ENCODE measurements at regions not wholly inside any gene's neighbourhood (a gene's known extent, or its start where the extent isn't known, plus 50 kb on each side); places are given as distances from the start of the nearest gene placed in this dataset.

- Histone ChIP-seq H3K4me1 (ENCODE audit: control insufficient read depth, insufficient read depth, low read length, unreplicated experiment) (no peaks in the 10 kb centered on the region), H3K36me3 (ENCODE audit: insufficient read depth, low read length) (no peaks in the 10 kb centered on the region), H3K4me3 (ENCODE audit: low read depth, low read length) (no peak overlapping the region), H3K27ac (ENCODE audit: low read depth, low read length) (no peak overlapping the region), H2AFZ (ENCODE audit: low read length, unreplicated experiment) (no peak overlapping the region), H3K27me3 (ENCODE audit: insufficient read depth, low read length) (peaks cover 6% of the 10 kb centered on the region), H3K79me2 (ENCODE audit: control insufficient read depth, insufficient read depth, low read length, unreplicated experiment) (no peaks in the 10 kb centered on the region)
Observed at GRCh38 chr1:229952670-229953520, 114.1 kb upstream of the GALNT2 start.

DNA sequence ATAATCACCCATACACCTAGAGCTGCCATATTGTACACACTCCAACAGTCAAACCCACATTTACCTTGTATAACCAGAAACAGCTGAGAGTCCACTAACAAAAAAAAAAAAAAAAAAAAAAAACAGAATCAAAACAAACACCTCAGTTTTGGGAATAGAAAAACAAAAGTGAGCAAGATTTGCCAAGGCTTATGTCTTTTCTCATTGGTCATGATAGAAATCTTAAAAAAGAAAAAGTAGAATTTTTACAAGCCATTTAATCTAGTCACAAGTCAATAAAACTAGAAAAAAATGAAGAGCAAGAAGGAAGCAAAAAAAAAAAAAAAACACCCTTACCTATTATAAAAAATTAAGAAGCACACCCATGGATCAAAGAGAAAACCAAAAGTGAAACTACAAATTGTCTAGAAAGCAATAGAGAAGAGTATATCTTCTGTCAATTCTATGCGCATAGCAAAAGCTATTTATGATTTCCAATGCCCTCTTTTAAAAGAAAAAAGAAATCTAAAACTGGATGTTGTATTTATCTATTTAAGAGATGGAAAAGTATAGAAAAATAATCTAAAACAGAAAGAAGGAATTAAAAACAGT is 113.2 kb upstream of the GALNT2 start:
- H3K4me3 ChIP-seq (ENCODE audit: low read depth, low read length) = no peak overlapping the region
- H3K27me3 ChIP-seq (ENCODE audit: insufficient read depth, low read length) = peaks cover 5% of the 10 kb centered on the region
- H3K4me1 ChIP-seq (ENCODE audit: control insufficient read depth, insufficient read depth, low read length, unreplicated experiment) = no peaks in the 10 kb centered on the region
- no peak overlapping the region for H3K27ac ChIP-seq (ENCODE audit: low read depth, low read length)
- no peaks in the 10 kb centered on the region for H3K36me3 ChIP-seq (ENCODE audit: insufficient read depth, low read length)
- H2AFZ ChIP-seq (ENCODE audit: low read length, unreplicated experiment) = no peak overlapping the region
- H3K79me2 ChIP-seq (ENCODE audit: control insufficient read depth, insufficient read depth, low read length, unreplicated experiment) = no peaks in the 10 kb centered on the region

GRCh38 chr1:229964281-229964680 is 102.8 kb upstream of the GALNT2 start:
- Histone ChIP-seq H3K79me2 (ENCODE audit: control insufficient read depth, insufficient read depth, low read length, unreplicated experiment) (no peaks in the 10 kb centered on the region), H2AFZ (ENCODE audit: low read length, unreplicated experiment) (no peak overlapping the region), H3K27ac (ENCODE audit: low read depth, low read length) (no peak overlapping the region), H3K4me1 (ENCODE audit: control insufficient read depth, insufficient read depth, low read length, unreplicated experiment) (no peaks in the 10 kb centered on the region), H3K36me3 (ENCODE audit: insufficient read depth, low read length) (no peaks in the 10 kb centered on the region), H3K4me3 (ENCODE audit: low read depth, low read length) (no peak overlapping the region), H3K27me3 (ENCODE audit: insufficient read depth, low read length) (peaks cover 64% of the 10 kb centered on the region)

- no peaks in the 10 kb centered on the region for H3K36me3 ChIP-seq (ENCODE audit: insufficient read depth, low read length)
- H3K27ac ChIP-seq (ENCODE audit: low read depth, low read length) = no peak overlapping the region
- H3K79me2 ChIP-seq (ENCODE audit: control insufficient read depth, insufficient read depth, low read length, unreplicated experiment) = no peaks in the 10 kb centered on the region
- H2AFZ ChIP-seq (ENCODE audit: low read length, unreplicated experiment) = no peak overlapping the region
- no peaks in the 10 kb centered on the region for H3K4me1 ChIP-seq (ENCODE audit: control insufficient read depth, insufficient read depth, low read length, unreplicated experiment)
- H3K4me3 ChIP-seq (ENCODE audit: low read depth, low read length) = no peak overlapping the region
- H3K27me3 ChIP-seq (ENCODE audit: insufficient read depth, low read length) = peaks cover 28% of the 10 kb centered on the region
Observed at GRCh38 chr1:229970714-229971113, 96.3 kb upstream of the GALNT2 start.

DNA sequence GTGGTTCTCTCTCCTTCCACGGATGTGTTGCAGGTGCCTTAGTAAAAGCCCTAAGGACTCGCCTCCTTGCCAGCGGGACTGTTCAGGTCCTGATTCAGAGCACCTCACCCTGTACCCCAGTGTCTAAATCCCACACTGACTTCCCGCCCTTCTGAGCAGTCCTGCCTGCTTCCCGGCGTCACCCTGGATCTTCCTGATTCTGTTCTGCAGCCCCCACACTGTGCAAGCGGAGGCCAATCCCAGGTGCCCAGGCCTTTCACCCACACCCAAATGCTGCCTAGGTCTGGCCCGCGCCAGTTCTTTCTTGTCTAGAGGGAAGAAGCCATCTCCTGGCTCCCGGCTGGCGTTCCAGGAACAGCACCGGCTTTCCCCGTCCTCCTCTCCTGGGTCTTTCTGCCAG is 95.9 kb upstream of the GALNT2 start:
- H2AFZ ChIP-seq (ENCODE audit: low read length, unreplicated experiment) = no peak overlapping the region

GRCh38 chr1:229972600-229973296 is 94.3 kb upstream of the GALNT2 start:
- H3K27me3 ChIP-seq (ENCODE audit: insufficient read depth, low read length) = peaks cover 25% of the 10 kb centered on the region
- H3K36me3 ChIP-seq (ENCODE audit: insufficient read depth, low read length) = no peaks in the 10 kb centered on the region
- no peak overlapping the region for H3K4me3 ChIP-seq (ENCODE audit: low read depth, low read length)
- no peak overlapping the region for H3K27ac ChIP-seq (ENCODE audit: low read depth, low read length)
- H2AFZ ChIP-seq (ENCODE audit: low read length, unreplicated experiment) = no peak overlapping the region
- no peaks in the 10 kb centered on the region for H3K4me1 ChIP-seq (ENCODE audit: control insufficient read depth, insufficient read depth, low read length, unreplicated experiment)
- no peaks in the 10 kb centered on the region for H3K79me2 ChIP-seq (ENCODE audit: control insufficient read depth, insufficient read depth, low read length, unreplicated experiment)

More for the DNA sequence above, 95.9 kb upstream of the GALNT2 start:
- H3K79me2 ChIP-seq (ENCODE audit: control insufficient read depth, insufficient read depth, low read length, unreplicated experiment) = no peaks in the 10 kb centered on the region
- no peaks in the 10 kb centered on the region for H3K36me3 ChIP-seq (ENCODE audit: insufficient read depth, low read length)
- H3K4me1 ChIP-seq (ENCODE audit: control insufficient read depth, insufficient read depth, low read length, unreplicated experiment) = no peaks in the 10 kb centered on the region
- H3K27me3 ChIP-seq (ENCODE audit: insufficient read depth, low read length) = peaks cover 27% of the 10 kb centered on the region
- no peak overlapping the region for H3K27ac ChIP-seq (ENCODE audit: low read depth, low read length)
- H3K4me3 ChIP-seq (ENCODE audit: low read depth, low read length) = no peak overlapping the region

DNA sequence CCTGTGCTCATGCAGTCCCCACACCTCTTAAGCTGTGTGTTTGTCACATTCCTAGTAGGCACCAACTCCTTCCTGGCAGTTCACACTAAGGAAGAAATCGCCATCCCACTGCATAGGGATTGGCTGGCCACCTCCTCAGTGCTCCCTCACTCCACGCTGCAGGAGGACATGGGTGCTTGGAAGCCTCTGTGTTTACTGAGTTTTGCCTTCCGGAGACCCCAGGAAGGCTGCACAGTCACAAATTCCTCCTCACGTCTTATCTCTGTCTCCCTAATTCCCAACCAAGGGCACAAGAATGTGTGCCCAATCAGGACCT is 93.8 kb upstream of the GALNT2 start:
- H3K4me1 ChIP-seq (ENCODE audit: control insufficient read depth, insufficient read depth, low read length, unreplicated experiment) = no peaks in the 10 kb centered on the region
- H3K79me2 ChIP-seq (ENCODE audit: control insufficient read depth, insufficient read depth, low read length, unreplicated experiment) = no peaks in the 10 kb centered on the region
- peaks cover 21% of the 10 kb centered on the region for H3K27me3 ChIP-seq (ENCODE audit: insufficient read depth, low read length)
- no peak overlapping the region for H2AFZ ChIP-seq (ENCODE audit: low read length, unreplicated experiment)
- H3K27ac ChIP-seq (ENCODE audit: low read depth, low read length) = no peak overlapping the region
- no peaks in the 10 kb centered on the region for H3K36me3 ChIP-seq (ENCODE audit: insufficient read depth, low read length)
- H3K4me3 ChIP-seq (ENCODE audit: low read depth, low read length) = no peak overlapping the region

DNA sequence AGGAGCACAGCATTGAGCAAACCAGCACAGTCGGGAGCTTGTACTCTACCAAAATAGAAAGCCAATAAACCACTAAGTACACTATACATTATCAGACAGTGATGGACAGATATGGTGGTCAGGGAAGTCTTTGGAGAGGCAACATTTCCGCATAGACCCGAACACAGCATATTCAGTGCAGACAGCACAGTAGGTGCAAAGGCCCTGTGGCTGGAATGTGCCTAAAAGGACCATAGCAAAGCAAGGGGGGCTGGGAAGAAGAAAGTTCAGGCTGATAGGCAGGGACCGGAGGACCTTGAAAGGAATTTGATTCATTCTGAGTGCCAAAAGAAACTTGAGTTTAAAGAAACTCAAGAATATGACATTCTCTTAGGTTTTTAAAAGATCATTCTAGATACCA is 92.0 kb upstream of the GALNT2 start:
- Histone ChIP-seq H3K27ac (ENCODE audit: low read depth, low read length) (no peak overlapping the region), H3K27me3 (ENCODE audit: insufficient read depth, low read length) (peaks cover 27% of the 10 kb centered on the region), H3K4me1 (ENCODE audit: control insufficient read depth, insufficient read depth, low read length, unreplicated experiment) (no peaks in the 10 kb centered on the region), H3K36me3 (ENCODE audit: insufficient read depth, low read length) (no peaks in the 10 kb centered on the region), H2AFZ (ENCODE audit: low read length, unreplicated experiment) (no peak overlapping the region), H3K79me2 (ENCODE audit: control insufficient read depth, insufficient read depth, low read length, unreplicated experiment) (no peaks in the 10 kb centered on the region), H3K4me3 (ENCODE audit: low read depth, low read length) (no peak overlapping the region)

- peaks cover 62% of the 10 kb centered on the region for H3K27me3 ChIP-seq (ENCODE audit: insufficient read depth, low read length)
- no peak overlapping the region for H3K4me3 ChIP-seq (ENCODE audit: low read depth, low read length)
- no peak overlapping the region for H3K27ac ChIP-seq (ENCODE audit: low read depth, low read length)
- H3K4me1 ChIP-seq (ENCODE audit: control insufficient read depth, insufficient read depth, low read length, unreplicated experiment) = no peaks in the 10 kb centered on the region
- no peak overlapping the region for H2AFZ ChIP-seq (ENCODE audit: low read length, unreplicated experiment)
- H3K36me3 ChIP-seq (ENCODE audit: insufficient read depth, low read length) = no peaks in the 10 kb centered on the region
- no peaks in the 10 kb centered on the region for H3K79me2 ChIP-seq (ENCODE audit: control insufficient read depth, insufficient read depth, low read length, unreplicated experiment)
Observed at GRCh38 chr1:229980009-229980408, 87.0 kb upstream of the GALNT2 start.

- peaks cover 63% of the 10 kb centered on the region for H3K27me3 ChIP-seq (ENCODE audit: insufficient read depth, low read length)
- no peak overlapping the region for H3K27ac ChIP-seq (ENCODE audit: low read depth, low read length)
- H2AFZ ChIP-seq (ENCODE audit: low read length, unreplicated experiment) = no peak overlapping the region
- no peak overlapping the region for H3K4me3 ChIP-seq (ENCODE audit: low read depth, low read length)
- H3K4me1 ChIP-seq (ENCODE audit: control insufficient read depth, insufficient read depth, low read length, unreplicated experiment) = no peaks in the 10 kb centered on the region
- no peaks in the 10 kb centered on the region for H3K36me3 ChIP-seq (ENCODE audit: insufficient read depth, low read length)
- no peaks in the 10 kb centered on the region for H3K79me2 ChIP-seq (ENCODE audit: control insufficient read depth, insufficient read depth, low read length, unreplicated experiment)
Observed at GRCh38 chr1:229981736-229982135, 85.3 kb upstream of the GALNT2 start.

Data from ACC112 (cell line).